GM13977 (cell line): ENCODE measurements at regions not wholly inside any gene's neighbourhood (a gene's known extent, or its start where the extent isn't known, plus 50 kb on each side); places are given as distances from the start of the nearest gene placed in this dataset.
A peak's percentile ranks its signal among the peaks of the same experiment; 100 is the strongest.

Experiments
- DNase-seq: peaks from one replicate; pipeline ENCODE4 v3.0.0; 2012; ENCODE audit warnings: low spot score
- in situ Hi-C: fragments of 300-500 bp; cut with MboI; formaldehyde crosslinking; loops from one replicate; pipeline ENCODE4 v1.12.0; 2022; ENCODE audit warnings: low sequenced_read_pairs, low pct_unique_long_range_greater_than_20kb, mixed read lengths, inconsistent platforms; ENCODE audit not compliant: unreplicated experiment
- TF ChIP-seq, protein P1 (sequence below): IDR thresholded peaks from 2 replicates; pipeline ENCODE4 v1.5.1; 2012; ENCODE audit warnings: mild to moderate bottlenecking, control low read depth; ENCODE audit not compliant: insufficient read depth; ENCODE audit errors: extremely low read depth, missing control alignments

DNA sequence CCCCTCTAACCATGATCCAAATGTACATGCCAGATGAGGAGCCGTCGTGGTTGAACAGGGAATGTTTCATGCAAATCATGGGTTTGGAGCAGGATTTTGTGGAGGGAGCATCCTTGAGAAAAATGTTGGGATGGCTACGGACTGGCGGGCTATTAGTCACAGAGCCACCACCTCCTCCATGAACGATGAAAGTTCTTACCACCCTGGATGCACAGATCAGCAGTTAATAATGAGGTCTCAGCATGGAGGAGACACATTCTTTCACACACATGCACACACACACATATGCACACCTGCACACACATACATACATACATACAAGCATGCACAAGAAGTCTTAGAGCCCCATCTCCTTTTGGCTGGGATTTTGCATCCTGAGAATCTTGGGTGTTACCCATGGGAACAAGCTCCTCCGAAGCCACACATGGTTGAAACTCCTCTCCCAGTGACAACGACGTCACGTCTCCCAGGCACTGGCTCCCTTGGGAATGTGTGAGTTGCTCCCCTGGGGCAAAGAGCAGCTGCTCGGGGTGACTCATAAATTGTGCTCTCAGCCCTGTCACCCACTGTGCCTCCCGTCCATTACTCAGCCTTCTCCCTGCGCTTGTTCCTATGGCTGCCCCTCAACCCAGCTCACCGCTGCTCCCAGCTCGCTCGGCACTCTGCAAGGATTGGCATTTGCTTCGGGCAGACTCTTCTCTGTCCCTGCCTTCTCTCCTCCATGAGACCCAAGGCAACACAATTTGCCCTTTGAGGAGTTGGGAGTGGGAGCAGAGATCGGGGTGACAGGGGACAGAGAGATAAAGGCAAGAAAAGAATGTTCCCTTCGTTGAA is 344.6 kb downstream of the SOX9 start:
- TF ChIP-seq, protein P1, sequence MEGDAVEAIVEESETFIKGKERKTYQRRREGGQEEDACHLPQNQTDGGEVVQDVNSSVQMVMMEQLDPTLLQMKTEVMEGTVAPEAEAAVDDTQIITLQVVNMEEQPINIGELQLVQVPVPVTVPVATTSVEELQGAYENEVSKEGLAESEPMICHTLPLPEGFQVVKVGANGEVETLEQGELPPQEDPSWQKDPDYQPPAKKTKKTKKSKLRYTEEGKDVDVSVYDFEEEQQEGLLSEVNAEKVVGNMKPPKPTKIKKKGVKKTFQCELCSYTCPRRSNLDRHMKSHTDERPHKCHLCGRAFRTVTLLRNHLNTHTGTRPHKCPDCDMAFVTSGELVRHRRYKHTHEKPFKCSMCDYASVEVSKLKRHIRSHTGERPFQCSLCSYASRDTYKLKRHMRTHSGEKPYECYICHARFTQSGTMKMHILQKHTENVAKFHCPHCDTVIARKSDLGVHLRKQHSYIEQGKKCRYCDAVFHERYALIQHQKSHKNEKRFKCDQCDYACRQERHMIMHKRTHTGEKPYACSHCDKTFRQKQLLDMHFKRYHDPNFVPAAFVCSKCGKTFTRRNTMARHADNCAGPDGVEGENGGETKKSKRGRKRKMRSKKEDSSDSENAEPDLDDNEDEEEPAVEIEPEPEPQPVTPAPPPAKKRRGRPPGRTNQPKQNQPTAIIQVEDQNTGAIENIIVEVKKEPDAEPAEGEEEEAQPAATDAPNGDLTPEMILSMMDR, result no peak
- in situ Hi-C loops, result no loop called here
- peak; percentile 34 for DNase-seq

DNA sequence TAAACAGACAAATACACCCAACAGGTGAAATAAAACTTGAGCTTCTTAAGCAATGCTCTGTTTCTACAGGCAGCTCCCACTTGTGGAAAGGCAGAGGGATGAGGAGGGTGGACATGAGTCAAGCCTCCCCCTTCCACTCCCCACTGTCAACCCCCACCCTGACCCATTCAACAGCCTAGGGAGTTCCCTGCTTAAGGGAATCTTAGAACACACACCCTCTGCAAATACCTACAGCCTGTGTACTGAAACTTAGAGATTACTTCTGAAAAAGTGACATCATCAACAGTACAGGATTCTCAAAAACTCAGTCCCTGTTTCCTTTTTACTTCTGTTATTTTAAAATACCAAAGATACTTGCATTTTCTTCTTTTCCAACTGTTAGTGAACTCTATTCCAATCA is 345.4 kb downstream of the SOX9 start:
- peak; percentile 62 for DNase-seq
- TF ChIP-seq, protein P1, result no peak
- in situ Hi-C loops, result no loop called here

DNA sequence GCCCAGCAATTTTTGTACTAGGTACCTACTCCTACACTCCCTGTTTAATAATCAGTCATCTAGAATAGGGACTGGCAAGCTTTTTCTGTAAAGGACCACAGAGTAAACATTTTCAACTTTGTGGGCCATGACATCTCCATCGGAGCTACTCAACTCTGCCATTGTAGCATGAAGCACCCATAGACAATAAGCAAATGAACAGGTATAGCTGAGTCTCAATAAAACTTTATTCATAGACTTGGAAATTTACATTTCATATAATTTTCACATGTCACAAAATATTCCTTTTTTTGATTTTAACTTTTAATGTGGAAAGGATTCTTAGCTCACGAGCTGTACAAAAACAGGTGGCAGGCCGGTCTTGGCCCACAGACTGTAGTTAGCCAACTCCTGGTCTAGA is 345.8 kb downstream of the SOX9 start:
- in situ Hi-C loops, result no loop called here
- TF ChIP-seq, protein P1, result no peak

DNA sequence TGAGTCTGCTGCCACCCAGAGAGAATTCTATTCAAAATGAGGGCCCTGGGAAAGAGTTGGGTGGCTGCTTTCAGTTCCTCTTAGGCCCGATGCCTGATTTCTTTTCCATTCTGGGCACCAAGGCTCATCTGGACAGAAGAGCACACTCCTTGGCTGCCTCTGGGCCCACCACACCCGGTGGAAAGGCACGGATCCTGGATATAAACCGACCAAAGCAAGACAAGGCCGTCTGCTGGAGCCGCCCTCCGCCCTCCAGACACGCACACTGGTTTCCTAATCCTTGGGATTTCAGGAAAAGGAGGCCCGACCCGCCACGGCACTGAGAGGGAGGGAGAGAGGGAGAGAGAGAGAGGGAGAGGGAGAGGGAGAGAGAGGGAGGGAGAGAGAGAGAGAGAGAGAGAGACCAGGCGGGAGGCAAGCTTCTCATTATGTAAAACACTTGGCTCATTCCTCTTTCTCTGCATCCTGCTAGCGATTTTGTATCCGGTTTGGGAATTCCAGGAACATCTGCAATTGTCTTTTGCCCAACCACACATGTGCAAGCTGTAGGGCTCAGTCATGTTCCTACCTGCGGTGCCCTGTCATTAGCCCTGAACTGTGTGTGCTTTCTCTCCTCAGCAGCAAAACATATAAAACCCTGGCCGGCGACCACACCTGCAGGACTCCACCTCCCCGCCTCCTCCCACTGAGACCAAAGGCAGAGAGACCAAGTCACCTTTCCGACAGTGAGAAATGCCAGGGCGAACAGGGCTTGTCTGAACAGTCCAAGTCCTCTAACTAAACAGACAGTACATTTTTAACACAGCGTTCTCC is 347.2 kb downstream of the SOX9 start:
- in situ Hi-C loops, result no loop called here
- TF ChIP-seq, protein P1, result no peak

More for the DNA sequence above, 345.8 kb downstream of the SOX9 start:
- no peak for DNase-seq

DNA sequence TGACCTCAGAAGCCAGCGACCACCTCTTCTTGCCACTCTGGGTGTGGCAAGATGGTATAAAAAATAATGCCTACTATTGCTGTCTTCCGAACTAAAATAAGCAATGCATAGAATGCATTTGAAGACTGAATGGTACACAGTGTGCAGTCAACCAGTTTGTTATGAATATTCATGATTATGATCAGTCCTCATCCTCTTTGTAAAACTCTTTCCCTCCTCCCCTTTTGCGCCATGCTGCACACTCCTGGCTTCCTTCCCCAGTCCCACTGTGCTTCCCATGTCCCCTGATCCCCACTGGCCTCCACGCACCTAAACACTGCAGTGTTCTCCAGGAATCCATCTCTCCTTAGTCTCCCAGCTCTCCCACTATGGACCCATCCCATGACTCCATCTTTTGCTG is 348.0 kb downstream of the SOX9 start:
- no peak for DNase-seq
- in situ Hi-C loops, result no loop called here
- TF ChIP-seq, protein P1, result no peak

More for the DNA sequence above, 347.2 kb downstream of the SOX9 start:
- DNase-seq, result no peak

DNA sequence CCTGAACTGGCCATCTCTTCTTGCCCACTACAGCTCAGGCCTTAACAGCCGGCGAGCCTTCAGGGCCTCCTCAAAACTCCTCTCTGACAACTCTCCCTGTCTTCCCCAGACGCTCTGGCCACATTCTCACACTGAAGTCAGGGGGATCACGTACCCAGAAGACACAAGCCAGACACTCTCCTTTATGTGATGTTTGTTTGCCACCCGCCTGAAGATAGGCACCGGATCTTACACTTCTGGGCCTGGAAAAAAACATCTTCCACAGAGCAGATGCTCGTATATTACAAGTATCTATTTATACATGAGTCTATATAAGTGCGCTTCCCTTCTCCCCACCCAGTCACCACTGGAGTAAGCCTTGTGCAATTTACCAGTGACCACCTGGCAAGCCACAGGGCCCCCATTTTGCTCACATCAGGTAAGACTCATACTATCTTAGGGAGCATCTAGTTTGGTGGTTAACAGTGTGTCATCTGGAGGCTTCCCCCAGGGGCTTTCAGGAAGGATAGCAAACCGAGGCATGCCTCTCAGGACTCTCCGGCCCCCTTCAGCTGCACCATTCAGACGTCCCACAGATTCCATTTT is 349.4 kb downstream of the SOX9 start:
- no peak for DNase-seq
- in situ Hi-C loops, result no loop called here
- TF ChIP-seq, protein P1, result no peak
